ENCODE measurements at regions not wholly inside any gene's neighbourhood (a gene's known extent, or its start where the extent isn't known, plus 50 kb on each side); places are given as distances from the start of the nearest gene placed in this dataset.

- H4K20me1 ChIP-seq (ENCODE audit: insufficient read depth, low read length) = no peaks in the 10 kb centered on the region
- H3K36me3 ChIP-seq (ENCODE audit: insufficient read depth, low read length) = no peaks in the 10 kb centered on the region
- H3F3A ChIP-seq (ENCODE audit: insufficient read depth, low read length) = no peaks in the 10 kb centered on the region
- H2AFZ ChIP-seq (ENCODE audit: low read length) = no peak overlapping the region
- H3K4me2 ChIP-seq (ENCODE audit: low read length) = no peak overlapping the region
- no peaks in the 10 kb centered on the region for H3K9me3 ChIP-seq (ENCODE audit: low read length)
- no peaks in the 10 kb centered on the region for H3K27me3 ChIP-seq (ENCODE audit: insufficient read depth, low read length)
- H3K9me2 ChIP-seq (ENCODE audit: low read depth, low read length) = no peaks in the 10 kb centered on the region
- H3K27ac ChIP-seq (ENCODE audit: low read depth, low read length, poor library complexity, severe bottlenecking) = no peak overlapping the region
- no peaks in the 10 kb centered on the region for H3K79me2 ChIP-seq (ENCODE audit: insufficient read depth, low read length)
- H3K4me1 ChIP-seq (ENCODE audit: insufficient read depth, low read length, severe bottlenecking) = no peaks in the 10 kb centered on the region
- TF ChIP-seq EZH2 (IDR thresholded peaks at IDR 0.05; ENCODE audit: borderline replicate concordance, low read length) = no peak
- TF ChIP-seq CTCF (IDR thresholded peaks at IDR 0.05; ENCODE audit: low read length) = no peak
- no peak overlapping the region for H3K9ac ChIP-seq (ENCODE audit: low read length)
- H3K4me3 ChIP-seq (ENCODE audit: low read depth, low read length, poor library complexity, severe bottlenecking) = no peak overlapping the region
Observed at GRCh38 chr3:124402791-124403190, 327.5 kb upstream of the UMPS start.

GRCh38 chr3:124404621-124405020, 325.6 kb upstream of the UMPS start:
- Histone ChIP-seq H4K20me1 (ENCODE audit: insufficient read depth, low read length) (no peaks in the 10 kb centered on the region), H3K9me2 (ENCODE audit: low read depth, low read length) (no peaks in the 10 kb centered on the region), H3F3A (ENCODE audit: insufficient read depth, low read length) (no peaks in the 10 kb centered on the region), H3K4me2 (ENCODE audit: low read length) (no peak overlapping the region), H2AFZ (ENCODE audit: low read length) (no peak overlapping the region), H3K4me1 (ENCODE audit: insufficient read depth, low read length, severe bottlenecking) (no peaks in the 10 kb centered on the region), H3K9me3 (ENCODE audit: low read length) (no peaks in the 10 kb centered on the region), H3K27ac (ENCODE audit: low read depth, low read length, poor library complexity, severe bottlenecking) (no peak overlapping the region), H3K79me2 (ENCODE audit: insufficient read depth, low read length) (no peaks in the 10 kb centered on the region), H3K4me3 (ENCODE audit: low read depth, low read length, poor library complexity, severe bottlenecking) (no peak overlapping the region), H3K36me3 (ENCODE audit: insufficient read depth, low read length) (no peaks in the 10 kb centered on the region), H3K9ac (ENCODE audit: low read length) (no peak overlapping the region), H3K27me3 (ENCODE audit: insufficient read depth, low read length) (no peaks in the 10 kb centered on the region)
- TF ChIP-seq CTCF (IDR thresholded peaks at IDR 0.05; ENCODE audit: low read length) (no peak), EZH2 (IDR thresholded peaks at IDR 0.05; ENCODE audit: borderline replicate concordance, low read length) (no peak)

GRCh38 chr3:124407260-124407659, 323.0 kb upstream of the UMPS start:
- H3K4me2 ChIP-seq (ENCODE audit: low read length) = no peak overlapping the region
- no peaks in the 10 kb centered on the region for H3K36me3 ChIP-seq (ENCODE audit: insufficient read depth, low read length)
- no peaks in the 10 kb centered on the region for H3K4me1 ChIP-seq (ENCODE audit: insufficient read depth, low read length, severe bottlenecking)
- no peaks in the 10 kb centered on the region for H3K27me3 ChIP-seq (ENCODE audit: insufficient read depth, low read length)
- H3K9me2 ChIP-seq (ENCODE audit: low read depth, low read length) = no peaks in the 10 kb centered on the region
- no peak overlapping the region for H3K9ac ChIP-seq (ENCODE audit: low read length)
- no peaks in the 10 kb centered on the region for H3K79me2 ChIP-seq (ENCODE audit: insufficient read depth, low read length)
- H3K4me3 ChIP-seq (ENCODE audit: low read depth, low read length, poor library complexity, severe bottlenecking) = no peak overlapping the region
- H3K27ac ChIP-seq (ENCODE audit: low read depth, low read length, poor library complexity, severe bottlenecking) = no peak overlapping the region
- TF ChIP-seq CTCF (IDR thresholded peaks at IDR 0.05; ENCODE audit: low read length) = no peak
- TF ChIP-seq EZH2 (IDR thresholded peaks at IDR 0.05; ENCODE audit: borderline replicate concordance, low read length) = no peak
- no peaks in the 10 kb centered on the region for H3K9me3 ChIP-seq (ENCODE audit: low read length)
- no peak overlapping the region for H2AFZ ChIP-seq (ENCODE audit: low read length)
- no peaks in the 10 kb centered on the region for H4K20me1 ChIP-seq (ENCODE audit: insufficient read depth, low read length)
- no peaks in the 10 kb centered on the region for H3F3A ChIP-seq (ENCODE audit: insufficient read depth, low read length)
